HG03520 (cell line): ENCODE measurements at regions not wholly inside any gene's neighbourhood (a gene's known extent, or its start where the extent isn't known, plus 50 kb on each side); places are given as distances from the start of the nearest gene placed in this dataset.
"Not testable (repeated sequence)": the region's sequence is repeated elsewhere in the genome, so short reads cannot be mapped to it uniquely, and the experiment has no call there.

Source experiments
- ATAC-seq: cut with Tn5 transposase; IDR thresholded peaks from one replicate; pipeline ENCODE4 v1.9.1; 2021; ENCODE audit warnings: mild to moderate bottlenecking, moderate library complexity; ENCODE audit not compliant: unreplicated experiment

DNA sequence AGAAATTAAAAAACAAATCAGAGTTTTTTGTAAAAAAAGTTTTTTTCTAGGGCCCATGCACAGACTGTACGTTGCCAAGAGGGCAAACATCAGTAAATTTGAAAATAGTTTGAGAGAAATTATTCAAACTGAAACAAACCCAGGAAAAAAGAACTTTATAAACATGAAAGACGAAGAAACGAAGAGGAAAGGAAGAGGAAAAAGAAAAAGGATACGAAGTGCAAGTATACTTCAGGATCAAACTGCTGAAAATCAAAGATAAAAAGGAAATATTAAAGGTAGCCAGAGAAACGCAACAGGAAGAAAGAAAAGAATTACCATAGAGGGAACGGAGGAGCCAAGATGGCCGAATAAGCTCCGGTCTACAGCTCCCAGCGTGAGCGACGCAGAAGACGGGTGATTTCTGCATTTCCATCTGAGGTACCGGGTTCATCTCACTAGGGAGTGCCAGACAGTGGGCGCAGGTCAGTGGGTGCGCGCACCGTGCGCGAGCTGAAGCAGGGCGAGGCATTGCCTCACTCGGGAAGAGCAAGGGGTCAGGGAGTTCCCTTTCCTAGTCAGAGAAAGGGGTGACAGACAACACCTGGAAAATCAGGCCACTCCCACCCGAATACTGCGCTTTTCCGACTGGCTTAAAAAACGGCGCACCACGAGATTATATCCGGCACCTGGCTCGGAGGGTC, 94.4 kb upstream of the GAS1 start:
- not testable (repeated sequence) for ATAC-seq

DNA sequence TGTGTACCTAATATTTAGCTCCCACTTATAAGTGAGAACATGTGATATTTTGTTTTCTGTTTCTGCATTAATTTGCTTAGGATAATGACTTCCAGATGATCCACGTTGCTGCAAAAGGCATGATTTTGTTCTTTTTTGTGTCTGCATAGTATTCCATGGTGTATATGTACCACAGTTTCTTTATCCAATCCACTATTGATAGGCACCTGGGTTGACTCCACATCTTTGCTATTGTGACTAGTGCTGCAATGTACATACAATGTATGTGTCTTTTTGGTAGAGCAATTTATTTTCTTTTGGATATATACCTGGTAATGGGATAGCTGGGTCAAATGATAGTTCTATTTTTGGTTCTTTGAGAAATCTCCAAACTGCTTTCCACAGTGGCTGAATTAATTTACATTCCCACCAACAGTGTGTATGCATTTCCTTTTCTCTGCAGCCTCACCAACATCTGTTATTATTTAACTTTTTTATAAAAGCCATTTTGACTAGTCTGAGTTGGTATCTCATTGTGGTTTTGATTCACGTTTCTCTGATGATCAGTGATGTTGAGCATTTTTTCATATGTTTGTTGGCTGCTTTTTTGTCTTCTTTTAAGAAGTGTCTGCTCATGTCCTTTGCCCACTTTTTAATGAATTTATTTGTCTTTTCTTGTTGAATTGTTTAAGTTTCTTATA, 102.8 kb upstream of the GAS1 start:
- ATAC-seq: not testable (repeated sequence)

DNA sequence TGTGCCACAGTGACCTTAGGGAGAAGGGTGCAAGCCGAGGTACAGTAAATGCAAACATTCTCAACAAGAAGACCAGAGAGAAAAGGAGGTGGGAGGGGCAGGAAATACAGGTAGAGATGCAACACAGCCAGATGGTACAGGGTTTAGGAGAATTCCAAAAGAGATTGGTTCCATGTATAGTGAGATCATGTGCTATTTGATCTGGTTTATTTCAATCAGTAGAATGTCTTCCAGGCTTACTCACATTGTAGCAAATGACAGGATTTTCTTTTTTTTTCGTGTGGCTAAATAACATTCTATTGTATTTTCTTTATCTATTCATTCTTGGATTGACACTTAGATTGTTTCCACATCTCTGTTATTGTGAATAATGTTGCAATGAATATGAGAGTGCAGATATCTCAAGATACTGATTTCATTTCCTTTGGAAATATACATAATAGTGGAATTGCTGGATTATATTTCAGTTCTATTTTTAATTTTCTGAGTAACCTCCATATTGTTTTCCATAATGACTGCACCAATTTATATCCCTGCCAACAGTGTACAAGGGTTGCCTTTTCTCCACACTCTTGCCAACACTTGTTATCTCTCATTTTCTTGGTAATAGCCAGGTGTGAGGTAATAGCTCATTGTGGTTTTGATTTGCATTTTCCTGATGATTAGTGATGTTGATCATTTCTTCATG, 107.8 kb upstream of the GAS1 start:
- no peak for ATAC-seq

DNA sequence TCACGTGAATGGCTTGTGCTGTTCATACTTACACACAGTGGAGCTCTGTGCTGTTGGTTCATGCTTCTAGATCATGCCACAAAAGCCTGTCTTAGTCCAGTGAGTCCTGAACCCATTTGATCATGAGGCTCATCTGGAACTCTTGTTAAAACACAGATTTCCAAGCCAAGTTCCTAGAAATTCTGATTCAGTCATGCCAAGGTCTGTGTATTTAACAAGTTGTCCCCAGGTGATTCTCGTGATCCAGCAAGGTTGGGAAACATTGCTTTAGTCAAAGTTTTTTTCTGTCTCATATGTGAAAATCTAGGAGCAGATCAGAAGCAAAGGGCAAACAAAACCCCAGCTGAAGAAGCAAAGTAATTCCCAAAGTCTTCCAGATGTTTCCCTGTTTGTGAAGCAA, 112.5 kb upstream of the GAS1 start:
- no peak for ATAC-seq

DNA sequence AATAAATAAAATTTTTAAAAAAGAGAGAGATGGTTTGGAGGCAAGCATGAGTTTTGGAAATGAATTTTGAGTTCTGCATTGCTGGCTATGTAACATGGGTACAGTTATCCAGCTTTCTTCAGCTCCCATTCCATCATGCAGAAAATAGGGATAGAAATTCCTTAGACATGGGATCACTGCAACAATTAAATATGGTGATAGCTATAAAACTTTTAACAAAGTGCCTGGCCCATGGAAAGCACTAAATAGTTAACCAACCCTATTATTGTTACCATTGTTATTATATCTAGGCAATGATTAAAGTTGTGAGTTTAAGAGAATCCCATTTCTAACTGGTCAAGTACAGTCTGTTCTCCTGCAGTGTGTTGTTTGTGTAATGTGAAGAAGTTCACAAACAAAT, 115.4 kb upstream of the GAS1 start:
- no peak for ATAC-seq

DNA sequence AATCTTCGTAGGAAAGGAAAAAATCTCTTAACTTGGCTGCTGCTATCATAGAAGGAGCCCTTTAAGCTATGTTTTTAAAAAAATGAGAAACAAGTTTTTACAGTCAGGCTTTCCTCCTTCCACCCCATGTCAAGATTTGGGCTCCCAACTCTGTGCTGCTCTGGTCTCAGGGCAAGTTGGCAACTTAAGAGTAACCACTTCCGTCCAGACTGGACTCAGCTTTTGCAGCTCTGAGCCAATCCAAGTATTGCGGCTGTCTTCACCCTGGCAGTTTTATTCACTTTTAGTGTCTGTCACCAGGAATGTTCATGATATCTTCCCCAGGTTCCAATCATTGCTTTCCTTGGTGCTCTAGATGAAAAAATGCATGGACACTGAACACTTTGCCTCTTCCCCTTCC, 115.9 kb upstream of the GAS1 start:
- ATAC-seq: no peak

DNA sequence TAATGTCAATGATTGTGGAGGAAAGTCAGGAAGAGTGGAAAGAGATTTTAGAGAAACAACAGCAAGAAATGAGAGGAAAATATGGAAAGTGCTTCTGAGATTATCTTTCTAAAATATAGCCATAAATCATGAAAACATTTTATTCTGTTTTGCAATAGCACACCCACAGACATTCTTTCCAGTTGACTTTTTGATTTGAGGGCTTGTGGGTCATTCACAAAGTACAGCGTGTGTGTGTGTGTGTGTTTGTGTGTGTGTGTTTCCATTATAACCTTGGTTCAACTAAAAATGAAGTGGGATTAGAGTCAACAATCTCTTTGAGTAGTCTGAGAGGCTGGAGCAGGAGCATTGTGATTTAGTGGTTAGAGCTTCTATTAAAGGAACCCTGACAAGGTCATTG, 116.6 kb upstream of the GAS1 start:
- ATAC-seq: no peak

DNA sequence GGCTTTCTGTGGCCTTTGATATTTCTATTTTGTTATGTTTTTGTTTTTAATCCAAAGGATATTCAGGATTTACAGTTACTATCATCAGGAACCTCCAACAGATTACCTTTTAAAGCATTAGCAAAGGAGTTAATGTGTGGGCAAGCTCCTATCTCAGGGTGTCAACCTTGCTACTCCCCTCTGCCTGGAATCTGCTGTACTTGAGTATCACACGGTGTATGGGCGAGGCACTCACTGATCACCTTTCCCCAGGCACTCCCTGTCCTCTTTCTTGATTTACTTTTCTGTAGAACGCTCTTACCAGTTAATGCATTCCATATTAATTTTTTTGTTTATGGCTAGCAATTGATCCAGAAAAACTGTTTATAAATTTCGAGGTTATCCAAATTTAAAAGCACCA, 117.0 kb upstream of the GAS1 start:
- no peak for ATAC-seq

DNA sequence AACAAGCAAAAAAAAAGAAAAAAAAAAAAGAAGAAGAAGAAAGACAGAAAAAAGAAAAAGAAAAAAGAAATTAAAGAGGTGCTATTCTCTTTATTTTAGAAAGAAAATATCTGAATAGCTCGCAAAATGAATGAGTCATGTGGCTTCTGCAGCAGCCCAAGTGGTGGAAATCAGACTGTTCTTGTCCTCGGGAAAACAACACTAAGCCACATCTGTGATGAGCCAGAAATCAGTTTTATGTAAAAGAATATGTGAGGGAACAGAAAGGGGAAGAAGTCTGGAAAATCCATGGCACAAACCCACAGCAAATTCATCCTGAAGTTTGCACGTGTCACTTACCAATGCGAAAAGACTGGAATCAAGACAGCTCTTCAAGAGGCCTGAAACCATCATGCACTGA, 118.7 kb upstream of the GAS1 start:
- no peak for ATAC-seq

DNA sequence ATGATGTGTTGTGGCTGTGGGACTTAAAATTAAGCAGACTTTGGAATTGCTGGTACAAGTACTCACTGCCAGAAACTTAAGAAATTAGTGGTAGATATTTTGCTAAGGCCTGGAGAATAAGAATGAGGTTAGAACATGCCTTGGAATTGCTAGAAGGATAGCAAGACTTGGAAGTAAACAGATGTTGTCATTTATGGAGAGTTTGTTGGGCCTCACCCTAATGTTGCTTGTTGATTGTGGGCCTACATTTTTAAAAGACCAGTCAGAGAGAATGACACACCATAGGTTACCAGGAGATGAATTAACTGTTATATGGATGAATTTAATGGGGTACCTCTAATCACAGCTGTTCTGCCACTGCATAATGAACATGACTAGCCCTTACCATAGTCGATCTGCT, 120.1 kb upstream of the GAS1 start:
- no peak for ATAC-seq

DNA sequence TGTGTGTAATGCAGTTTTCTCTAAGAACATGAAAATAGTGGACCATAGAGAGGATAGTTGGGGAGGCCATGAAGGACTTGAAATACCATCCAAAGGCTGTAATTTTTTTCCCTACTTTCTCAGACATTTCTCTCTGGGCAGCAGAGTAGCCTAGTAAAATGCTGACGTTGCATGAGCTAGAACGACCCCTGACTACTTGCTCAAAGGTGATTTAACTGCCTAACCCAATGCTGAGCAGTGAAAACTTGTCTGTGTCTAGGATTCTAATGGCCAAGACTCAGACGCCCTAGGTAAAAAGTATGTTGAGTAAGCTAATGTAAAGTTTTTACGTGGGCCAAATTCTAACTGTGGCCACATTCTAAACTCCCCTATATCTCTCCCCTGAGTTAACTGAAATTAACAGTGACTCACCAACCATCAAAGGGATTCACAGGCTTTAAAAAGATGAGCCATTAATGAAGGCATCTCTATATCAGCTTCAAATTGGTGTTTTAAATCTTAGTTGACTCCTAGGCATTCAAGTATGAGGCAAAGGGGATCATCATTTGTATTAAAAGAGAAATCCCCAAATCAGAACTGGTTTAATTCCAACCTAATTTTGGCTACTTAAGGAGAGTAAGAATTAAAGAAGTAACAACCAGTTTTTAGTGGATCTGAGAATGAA, 121.0 kb upstream of the GAS1 start:
- ATAC-seq: no peak

DNA sequence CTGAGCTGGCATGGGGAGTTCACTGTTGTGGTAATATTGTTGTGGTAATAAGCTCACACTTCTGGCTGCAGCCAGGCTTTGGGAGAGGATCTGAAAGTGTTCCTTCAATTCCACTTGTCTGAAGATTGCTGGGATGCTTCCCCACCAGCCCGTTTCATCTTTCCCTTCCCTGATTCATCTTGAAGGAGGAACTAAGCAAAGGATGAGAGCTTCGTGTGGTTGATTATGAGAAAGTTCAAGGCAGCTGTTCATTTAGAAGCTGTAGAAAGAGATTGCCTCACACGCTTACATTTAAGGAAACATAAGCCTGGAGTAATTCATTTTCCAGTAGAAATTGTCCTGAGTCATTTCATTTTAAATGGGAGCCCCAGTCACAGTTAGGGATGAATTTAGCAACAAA, 122.4 kb upstream of the GAS1 start:
- ATAC-seq: no peak

DNA sequence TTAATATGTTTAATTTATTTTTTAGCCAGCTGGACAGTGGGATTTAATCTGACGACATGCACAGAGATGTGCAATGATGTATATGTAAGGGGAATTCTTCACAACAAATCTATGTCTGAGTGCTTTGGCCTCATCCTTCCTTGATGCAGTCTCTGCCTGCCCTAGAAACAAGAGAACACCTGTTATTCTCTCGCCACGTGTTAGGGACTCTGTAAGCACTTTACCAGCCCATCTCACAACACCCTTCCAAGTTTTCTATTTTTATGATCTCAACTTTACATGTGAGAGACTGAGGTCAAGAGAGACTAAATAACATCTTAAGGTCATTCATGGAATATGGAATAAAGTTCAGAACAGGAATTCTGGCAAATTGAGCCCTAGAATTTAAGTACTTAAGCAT, 123.0 kb upstream of the GAS1 start:
- no peak for ATAC-seq

DNA sequence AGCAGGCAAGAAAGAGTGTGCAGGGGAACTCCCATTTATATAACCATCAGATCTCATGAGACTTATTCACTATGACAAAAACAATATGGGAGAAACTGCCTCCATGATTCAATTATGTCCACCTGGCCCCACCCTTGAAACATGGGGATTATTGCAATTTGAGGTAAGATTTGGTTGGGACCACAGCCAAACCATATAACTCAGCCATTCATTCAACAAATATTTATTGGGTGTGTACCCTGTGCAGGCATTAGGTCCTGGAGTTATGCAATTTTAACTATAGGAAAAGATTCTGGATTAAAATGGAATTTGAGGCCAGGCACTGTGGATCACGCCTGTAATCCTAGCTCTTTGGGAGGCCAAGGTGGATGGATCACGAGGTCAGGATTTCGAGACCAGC, 124.2 kb upstream of the GAS1 start:
- ATAC-seq: no peak

DNA sequence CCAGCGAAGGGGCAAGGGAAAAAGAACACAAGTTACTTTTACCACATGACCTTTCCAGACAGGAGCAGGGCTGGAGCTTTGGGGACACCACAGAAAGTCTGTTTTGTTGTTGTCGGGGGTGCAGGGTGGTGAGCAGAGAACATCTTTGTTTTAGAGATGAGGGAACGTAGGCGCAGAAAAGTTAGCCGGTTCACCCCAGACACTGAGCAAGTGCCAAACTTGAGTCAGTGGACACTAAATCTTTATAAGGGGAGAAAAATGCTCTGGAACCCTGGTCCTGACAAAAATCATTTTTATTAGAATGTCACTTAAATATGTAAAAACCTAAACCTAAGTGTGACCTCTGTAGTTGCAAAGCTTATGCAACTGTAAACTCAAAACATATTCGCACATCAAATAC, 126.4 kb upstream of the GAS1 start:
- no peak for ATAC-seq

DNA sequence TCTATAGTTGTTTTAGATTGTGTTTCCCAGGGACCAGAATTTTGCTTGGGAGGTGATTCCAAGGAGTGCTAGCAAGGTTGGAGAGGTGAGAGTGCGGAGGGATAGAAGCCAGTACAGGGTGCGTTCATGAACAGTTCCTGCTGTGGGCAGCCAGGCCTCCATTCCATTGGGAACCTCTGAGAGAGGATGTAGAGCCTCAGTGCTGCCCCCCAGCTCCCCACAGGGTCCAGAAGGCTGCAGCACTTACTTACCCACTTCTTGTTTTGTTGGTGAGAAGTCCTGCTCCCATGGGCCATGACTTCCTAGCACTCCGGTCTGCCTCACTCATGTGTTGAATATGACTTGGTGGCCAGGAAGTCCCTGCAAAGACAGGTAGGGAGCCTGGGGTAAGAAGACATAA, 128.2 kb upstream of the GAS1 start:
- no peak for ATAC-seq

DNA sequence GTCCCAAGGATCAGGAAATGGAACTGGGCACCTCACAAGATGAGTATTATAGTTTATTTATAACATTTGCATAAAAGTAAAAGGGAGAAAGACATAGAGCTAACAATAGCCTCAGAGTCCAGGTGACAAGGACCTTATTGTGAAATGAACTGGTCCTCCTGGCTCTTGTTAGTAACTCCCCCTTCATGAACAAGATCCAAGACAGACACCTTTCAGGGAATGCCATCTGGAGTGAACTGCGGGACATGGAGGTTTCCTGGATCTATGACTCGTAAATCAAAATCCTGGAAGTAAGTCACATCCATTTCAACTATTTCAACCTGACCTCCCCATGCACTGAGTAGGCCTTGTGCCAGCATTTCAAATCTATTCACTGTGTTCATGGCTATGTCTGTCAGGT, 129.5 kb upstream of the GAS1 start:
- ATAC-seq: no peak

DNA sequence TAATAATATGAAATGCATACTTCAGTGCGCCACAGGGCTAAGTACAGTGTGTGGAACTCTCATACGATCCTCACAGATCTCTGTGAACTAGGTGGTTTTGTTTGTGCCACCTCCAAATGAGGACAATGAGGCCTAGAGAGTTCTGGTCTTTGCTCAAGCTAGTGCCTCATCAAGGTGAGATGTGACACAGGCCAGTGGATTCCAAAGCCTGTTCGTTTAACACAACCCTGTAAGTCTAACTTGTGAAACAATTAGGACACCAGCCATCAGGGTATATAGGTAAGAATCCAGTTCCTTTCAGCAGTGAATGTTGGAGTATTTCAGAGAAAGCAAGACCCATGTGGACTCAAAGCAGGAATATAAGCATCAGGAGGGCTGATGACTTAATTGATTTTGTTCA, 130.7 kb upstream of the GAS1 start:
- no peak for ATAC-seq

DNA sequence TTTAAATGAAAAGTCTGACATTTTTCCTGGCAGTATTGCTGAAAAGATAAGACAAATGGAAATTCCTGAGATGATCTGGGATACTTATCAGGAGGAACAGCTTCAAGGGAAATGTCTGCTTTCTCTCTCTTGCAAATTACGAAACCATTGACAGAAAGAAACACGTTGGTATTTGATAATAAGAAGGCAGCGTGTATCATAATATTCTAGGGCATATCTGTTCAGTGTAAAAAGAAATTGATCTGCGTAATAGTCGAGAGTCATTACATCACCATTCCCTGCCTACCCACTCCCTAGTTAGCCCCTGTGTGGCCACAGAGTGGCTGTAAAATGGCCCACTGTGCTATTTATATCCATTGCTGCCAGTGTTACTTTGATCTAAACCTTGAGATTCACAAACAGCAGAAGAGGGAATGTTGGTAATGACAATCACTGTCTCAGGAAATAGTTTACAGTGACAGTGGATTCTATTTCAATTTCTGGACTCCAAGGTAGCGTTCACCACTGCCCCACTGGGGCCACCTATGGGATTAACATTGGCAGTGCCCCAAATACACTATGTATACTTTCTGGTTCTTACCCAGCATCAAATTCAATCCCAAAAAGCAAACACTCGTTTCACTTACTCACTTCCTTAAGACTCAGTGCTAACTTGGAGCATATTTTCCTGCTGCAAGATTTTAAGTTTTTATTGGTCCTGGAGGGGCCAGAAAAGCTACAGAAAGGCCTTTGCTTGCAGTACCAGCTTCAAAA, 133.4 kb upstream of the GAS1 start:
- ATAC-seq: no peak

DNA sequence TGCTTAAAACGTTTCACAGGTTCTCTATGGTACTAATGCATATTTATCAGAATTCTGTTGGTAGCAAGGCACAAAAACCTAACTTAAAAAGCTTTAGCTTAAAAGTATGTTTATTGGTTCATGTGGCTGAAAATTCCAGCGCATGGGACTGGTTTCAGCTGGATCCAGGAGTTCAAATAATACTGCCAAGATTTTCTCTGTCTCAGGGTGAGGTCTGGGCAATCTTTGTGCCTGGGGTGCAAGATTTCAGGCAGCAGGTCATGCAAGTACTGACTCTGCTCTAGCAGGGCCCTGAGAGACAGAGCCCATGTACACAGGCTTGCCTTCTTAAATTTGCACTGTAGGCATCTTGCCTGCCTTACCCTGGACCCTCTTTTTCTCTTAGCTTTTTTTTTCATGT, 134.2 kb upstream of the GAS1 start:
- ATAC-seq: no peak

DNA sequence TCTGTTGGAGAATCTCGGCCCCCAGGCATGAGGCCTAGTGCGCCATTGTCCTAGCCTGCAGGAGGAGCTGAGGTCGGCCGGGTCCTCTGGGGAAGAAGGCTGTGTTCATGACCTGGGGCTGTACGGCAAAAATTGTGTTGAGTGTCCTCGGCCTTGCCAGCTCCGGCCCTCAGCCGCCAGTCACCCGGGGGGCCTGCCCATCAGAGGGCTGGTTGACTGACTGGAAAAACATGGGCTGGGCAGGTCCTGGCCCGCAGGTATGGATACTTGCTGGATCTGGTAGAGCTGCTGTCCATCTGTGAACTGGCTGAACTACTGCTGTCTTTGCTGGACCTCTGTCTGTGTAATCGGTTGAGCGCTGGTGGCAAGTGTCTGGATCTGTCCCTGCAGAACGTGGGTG, 136.7 kb upstream of the GAS1 start:
- no peak for ATAC-seq
